SK-N-MC (cell line): ENCODE measurements at regions not wholly inside any gene's neighbourhood (a gene's known extent, or its start where the extent isn't known, plus 50 kb on each side); places are given as distances from the start of the nearest gene placed in this dataset.
A peak's percentile ranks its signal among the peaks of the same experiment; 100 is the strongest.
"Not testable (repeated sequence)": the region's sequence is repeated elsewhere in the genome, so short reads cannot be mapped to it uniquely, and the experiment has no call there.

Experiments used
- DNase-seq: peaks from one replicate; pipeline ENCODE4 v3.0.0-alpha.2; 2011; ENCODE audit warnings: low read depth, low spot score
- H3K27ac ChIP-seq: fragments of 200-600 bp; sonication (generic); 2 replicates; pipeline ENCODE4 v1.5.1; 2016; ENCODE audit warnings: mixed run types
- H3K36me3 ChIP-seq: fragments of 200-600 bp; sonication (generic); 2 replicates; pipeline ENCODE4 v1.6.1; 2017; ENCODE audit warnings: antibody characterized with exemption, low read length, mixed read lengths; ENCODE audit not compliant: insufficient read depth
- H3K4me3 ChIP-seq: fragments of 200-600 bp; sonication (generic); 2 replicates; pipeline ENCODE4 v1.5.1; 2016
- H3K9ac ChIP-seq: fragments of 200-600 bp; sonication (generic); 2 replicates; pipeline ENCODE4 v1.8.0; 2017; ENCODE audit warnings: mixed run types, mixed read lengths; ENCODE audit not compliant: insufficient read length
- H3K9me3 ChIP-seq: fragments of 200-600 bp; sonication (generic); 2 replicates; pipeline ENCODE4 v1.6.1; 2017; ENCODE audit warnings: low read depth, mild to moderate bottlenecking, antibody characterized with exemption, low read length, moderate library complexity, mixed read lengths
- EZH2 ChIP-seq: fragments of 200-600 bp; sonication (generic); IDR thresholded peaks from one replicate; pipeline ENCODE4 v1.6.1; 2017; ENCODE audit warnings: antibody characterized with exemption
- FOXP2 ChIP-seq: optimal IDR thresholded peaks from 2 replicates; pipeline ENCODE3; 2011; ENCODE audit warnings: mild to moderate bottlenecking, moderate library complexity; ENCODE audit not compliant: insufficient read depth; ENCODE audit errors: extremely low read length, control extremely low read depth
- POLR2AphosphoS5 ChIP-seq: IDR thresholded peaks from 2 replicates; pipeline ENCODE4 v1.6.1; 2012; ENCODE audit warnings: mild to moderate bottlenecking, low read depth, low read length, borderline replicate concordance

- TF ChIP-seq EZH2, result no peak
- no peak for TF ChIP-seq POLR2AphosphoS5
- H3K27ac ChIP-seq, result no peak overlapping the region
- H3K9ac ChIP-seq, result no peak overlapping the region
- H3K4me3 ChIP-seq, result no peak overlapping the region
- DNase-seq, result no peak
- H3K9me3 ChIP-seq, result no peaks in the 10 kb centered on the region
- no peaks in the 10 kb centered on the region for H3K36me3 ChIP-seq
These were observed 64.2 kb upstream of the ATP12A start for GRCh38 chr13:24615911-24616472.

- Histone ChIP-seq H3K27ac (no peak overlapping the region), H3K36me3 (no peaks in the 10 kb centered on the region), H3K9me3 (no peaks in the 10 kb centered on the region), H3K4me3 (no peak overlapping the region), H3K9ac (no peak overlapping the region)
- TF ChIP-seq FOXP2 (no peak), POLR2AphosphoS5 (no peak), EZH2 (no peak)
- no peak for DNase-seq
These were observed 63.7 kb upstream of the ATP12A start for GRCh38 chr13:24616514-24616913.

GRCh38 chr13:24617256-24618010 lies 62.8 kb upstream of the ATP12A start:
- no peak for DNase-seq
- TF ChIP-seq FOXP2 (no peak), EZH2 (no peak), POLR2AphosphoS5 (no peak)
- Histone ChIP-seq H3K27ac (peak overlapping the region; percentile 38; the same call in 1 of the 2 replicates), H3K36me3 (no peaks in the 10 kb centered on the region), H3K4me3 (no peak overlapping the region), H3K9me3 (no peaks in the 10 kb centered on the region), H3K9ac (no peak overlapping the region)

GRCh38 chr13:24618011-24618955 lies 61.9 kb upstream of the ATP12A start:
- Histone ChIP-seq H3K4me3 (no peak overlapping the region), H3K36me3 (no peaks in the 10 kb centered on the region), H3K9me3 (no peaks in the 10 kb centered on the region), H3K9ac (no peak overlapping the region), H3K27ac (peak overlapping the region; percentile 38; the same call in 1 of the 2 replicates)
- TF ChIP-seq EZH2 (no peak), FOXP2 (no peak), POLR2AphosphoS5 (no peak)
- no peak for DNase-seq

- no peak for DNase-seq
- Histone ChIP-seq H3K9ac (no peak overlapping the region), H3K27ac (peak overlapping the region; percentile 62; the same call in 1 of the 2 replicates), H3K4me3 (no peak overlapping the region), H3K36me3 (no peaks in the 10 kb centered on the region), H3K9me3 (no peaks in the 10 kb centered on the region)
- TF ChIP-seq FOXP2 (no peak), EZH2 (no peak), POLR2AphosphoS5 (no peak)
These were observed 60.9 kb upstream of the ATP12A start for GRCh38 chr13:24619282-24619681.

- not testable (repeated sequence) for DNase-seq, H3K36me3 ChIP-seq, H3K9me3 ChIP-seq, H3K27ac ChIP-seq, H3K9ac ChIP-seq, H3K4me3 ChIP-seq
These were observed 57.6 kb upstream of the ATP12A start for GRCh38 chr13:24622481-24623148.

GRCh38 chr13:24623149-24623665 lies 57.0 kb upstream of the ATP12A start:
- no peak overlapping the region for H3K9ac ChIP-seq
- no peak for TF ChIP-seq EZH2
- no peak for TF ChIP-seq POLR2AphosphoS5
- TF ChIP-seq FOXP2, result no peak
- no peak for DNase-seq
- no peak overlapping the region for H3K4me3 ChIP-seq
- H3K36me3 ChIP-seq, result no peaks in the 10 kb centered on the region
- H3K9me3 ChIP-seq, result no peaks in the 10 kb centered on the region
- no peak overlapping the region for H3K27ac ChIP-seq

GRCh38 chr13:24624363-24624762 lies 55.8 kb upstream of the ATP12A start:
- no peak overlapping the region for H3K9ac ChIP-seq
- DNase-seq, result no peak
- no peak for TF ChIP-seq FOXP2
- TF ChIP-seq EZH2, result no peak
- no peak for TF ChIP-seq POLR2AphosphoS5
- no peak overlapping the region for H3K4me3 ChIP-seq
- H3K36me3 ChIP-seq, result no peaks in the 10 kb centered on the region
- H3K27ac ChIP-seq, result no peak overlapping the region
- H3K9me3 ChIP-seq, result no peaks in the 10 kb centered on the region
